Psoas muscle (tissue), 7 donors: ENCODE measurements at regions not wholly inside any gene's neighbourhood (a gene's known extent, or its start where the extent isn't known, plus 50 kb on each side); places are given as distances from the start of the nearest gene placed in this dataset.
"Not testable (repeated sequence)": the region's sequence is repeated elsewhere in the genome, so short reads cannot be mapped to it uniquely, and the experiment has no call there.

ENCODE experiments used
- ATAC-seq, 4 donors: fragments of 200-7000 bp; cut with Tn5 transposase; one replicate each; pipeline ENCODE4 v1.9.1; 2020; ENCODE audit warnings: moderate library complexity in 3 of 4, mild to moderate bottlenecking in 2 of 4
- DNase-seq, 2 donors: peaks; one replicate each; pipeline ENCODE4 v3.0.0-alpha.2; 2020
- H3K27ac ChIP-seq: fragments of 200-600 bp; one replicate; pipeline ENCODE4 v1.8.0; 2022
- H3K27me3 ChIP-seq, 3 donors: fragments of 200-600 bp in 1 of 3; one replicate each; pipeline versions ENCODE4 v1.6.1 to v1.8.0; 2013 to 2022; ENCODE audit warnings: low read length in 2 of 3, mild to moderate bottlenecking in 2 of 3, moderate library complexity in 1 of 3; ENCODE audit not compliant: insufficient read depth in 3 of 3
- H3K36me3 ChIP-seq, 2 donors: fragments of 200-600 bp in 1 of 2; one replicate each; pipeline versions ENCODE4 v1.6.1 to v1.8.0; 2013 to 2022; ENCODE audit warnings: low read depth in 1 of 2, mild to moderate bottlenecking in 1 of 2, moderate library complexity in 1 of 2; ENCODE audit not compliant: insufficient read depth in 1 of 2
- H3K4me1 ChIP-seq: fragments of 200-600 bp; one replicate; pipeline ENCODE4 v1.8.0; 2022
- H3K4me3 ChIP-seq: fragments of 200-600 bp; one replicate; pipeline ENCODE4 v1.8.0; 2022; ENCODE audit warnings: mild to moderate bottlenecking
- H3K9me3 ChIP-seq: fragments of 200-600 bp; one replicate; pipeline ENCODE4 v1.8.0; 2022
- CTCF ChIP-seq: fragments of 200-600 bp; IDR thresholded peaks from one replicate; pipeline ENCODE4 v1.8.0; 2022; ENCODE audit warnings: antibody characterized with exemption
- WGBS, 3 donors: extraction: QIAGEN DNeasy Blood & Tissue Kit; methylation state at CpG; one replicate each; pipeline versions ENCODE4 v1.1.6 to v1.1.7; 2013; 5-methylcytosine and 5-hydroxymethylcytosine counted together
- intact Hi-C, 2 donors: fragments of 100-400 bp; cut with DNase I; formaldehyde crosslinking; loops; one replicate each; pipeline versions ENCODE4 v1.11.0 to v1.14.2; 2022
- donor health status: healthy with polysubstance abuse.
- donor health status: DM: no; HTN: no; CAD: no; lungs with moderate emphysema.
- donor health status: Bipolar disorder and iron deficiency.
- donor health status: healthy.
- donor health status: DM: yes; HTN: yes; CAD: no.
- donor health status: DM: no; HTN: no; CAD: no.
- donor health status: DM: yes; HTN: yes; CAD: no.

GRCh38 chr20:52041966-52042365 is 149.6 kb downstream of the ZFP64 start:
- Histone ChIP-seq H3K27ac (no peak overlapping the region), H3K4me3 (no peak overlapping the region), H3K9me3 (no peaks in the 10 kb centered on the region), H3K27me3 (no peaks in the 10 kb centered on the region), H3K36me3 (no peaks in the 10 kb centered on the region), H3K4me1 (no peaks in the 10 kb centered on the region)
- 86 to 95% (median 89%) methylated on average over 6 of the region's 6 CpGs for WGBS, 3 donors
- DNase-seq (no peak), ATAC-seq (no peak)
- TF ChIP-seq CTCF: no peak
- intact Hi-C loops: no loop called here

GRCh38 chr20:52039790-52040189 is 151.8 kb downstream of the ZFP64 start:
- Histone ChIP-seq H3K36me3 (no peaks in the 10 kb centered on the region), H3K4me3 (no peak overlapping the region), H3K27me3 (no peaks in the 10 kb centered on the region), H3K4me1 (no peaks in the 10 kb centered on the region), H3K27ac (no peak overlapping the region), H3K9me3 (no peaks in the 10 kb centered on the region)
- ATAC-seq: no peak
- no peak for TF ChIP-seq CTCF
- WGBS, 3 donors: 24 to 26% (median 26%) methylated on average over 7 of the region's 7 CpGs
- DNase-seq: no peak
- intact Hi-C loops: no loop called here

- 86 to 94% (median 93%) methylated on average over 9 of the region's 9 CpGs for WGBS, 3 donors
- ATAC-seq: not testable (repeated sequence)
Measured at GRCh38 chr20:52038632-52039031, 152.9 kb downstream of the ZFP64 start.

GRCh38 chr20:52037370-52037769 is 154.2 kb downstream of the ZFP64 start:
- ATAC-seq: no peak
- Histone ChIP-seq H3K27me3 (no peaks in the 10 kb centered on the region), H3K4me1 (no peaks in the 10 kb centered on the region), H3K36me3 (no peaks in the 10 kb centered on the region), H3K9me3 (no peaks in the 10 kb centered on the region), H3K4me3 (no peak overlapping the region), H3K27ac (no peak overlapping the region)
- intact Hi-C loops: no loop called here
- TF ChIP-seq CTCF: no peak
- WGBS, 3 donors: 83 to 92% (median 86%) methylated on average over 5 of the region's 5 CpGs
- DNase-seq: no peak

More at GRCh38 chr20:52038632-52039031, 152.9 kb downstream of the ZFP64 start:
- H3K27ac ChIP-seq, H3K36me3 ChIP-seq, H3K4me1 ChIP-seq, H3K4me3 ChIP-seq, H3K27me3 ChIP-seq, DNase-seq, H3K9me3 ChIP-seq, intact Hi-C loops: not testable (repeated sequence)

GRCh38 chr20:52035977-52036376 is 155.6 kb downstream of the ZFP64 start:
- TF ChIP-seq CTCF: no peak
- Histone ChIP-seq H3K36me3 (no peaks in the 10 kb centered on the region), H3K9me3 (no peaks in the 10 kb centered on the region), H3K4me1 (no peaks in the 10 kb centered on the region), H3K4me3 (no peak overlapping the region), H3K27ac (no peak overlapping the region), H3K27me3 (no peaks in the 10 kb centered on the region)
- ATAC-seq: no peak
- WGBS, 3 donors: 86 to 96% (median 91%) methylated on average over 1 of the region's 1 CpG
- intact Hi-C loops: no loop called here
- no peak for DNase-seq
